GM18951 (cell line): ENCODE measurements at regions not wholly inside any gene's neighbourhood (a gene's known extent, or its start where the extent isn't known, plus 50 kb on each side); places are given as distances from the start of the nearest gene placed in this dataset.

ENCODE experiments used
- POLR2A ChIP-seq: IDR thresholded peaks from 4 replicates; pipeline ENCODE4 v1.6.1; 2011; ENCODE audit warnings: mild to moderate bottlenecking; ENCODE audit not compliant: insufficient read length, insufficient read depth; ENCODE audit errors: extremely low read depth
- in situ Hi-C: fragments of 300-500 bp; cut with MboI; formaldehyde crosslinking; loops from one replicate; pipeline ENCODE4 v1.12.0; 2022; ENCODE audit warnings: low sequenced_read_pairs, mixed read lengths, inconsistent platforms; ENCODE audit not compliant: unreplicated experiment

- in situ Hi-C loops: no loop called here
- no peak for TF ChIP-seq POLR2A
These were observed 758.1 kb downstream of the PRELID2 start for GRCh38 chr5:145077028-145077427.

GRCh38 chr5:145076040-145076439 lies 759.1 kb downstream of the PRELID2 start:
- in situ Hi-C loops: no loop called here

GRCh38 chr5:145072889-145073288 lies 762.3 kb downstream of the PRELID2 start:
- no peak for TF ChIP-seq POLR2A
- in situ Hi-C loops: no loop called here

More at GRCh38 chr5:145076040-145076439, 759.1 kb downstream of the PRELID2 start:
- TF ChIP-seq POLR2A: no peak

GRCh38 chr5:145068721-145069120 lies 766.4 kb downstream of the PRELID2 start:
- in situ Hi-C loops: no loop called here
- no peak for TF ChIP-seq POLR2A

GRCh38 chr5:145062280-145063062 lies 772.7 kb downstream of the PRELID2 start:
- in situ Hi-C loops: no loop called here
- no peak for TF ChIP-seq POLR2A

- no peak for TF ChIP-seq POLR2A
- in situ Hi-C loops: no loop called here
These were observed 778.3 kb downstream of the PRELID2 start for GRCh38 chr5:145056800-145057199.

- TF ChIP-seq POLR2A: no peak
- in situ Hi-C loops: no loop called here
These were observed 785.0 kb downstream of the PRELID2 start for GRCh38 chr5:145050181-145050580.

GRCh38 chr5:145044970-145045369 lies 790.2 kb downstream of the PRELID2 start:
- in situ Hi-C loops: no loop called here
- no peak for TF ChIP-seq POLR2A

GRCh38 chr5:145028626-145029025 lies 806.5 kb downstream of the PRELID2 start:
- in situ Hi-C loops: no loop called here
- TF ChIP-seq POLR2A: no peak

- in situ Hi-C loops: no loop called here
- TF ChIP-seq POLR2A: no peak
These were observed 807.9 kb downstream of the PRELID2 start for GRCh38 chr5:145027286-145027685.

GRCh38 chr5:145025775-145026174 lies 809.4 kb downstream of the PRELID2 start:
- TF ChIP-seq POLR2A: no peak
- in situ Hi-C loops: no loop called here

- in situ Hi-C loops: no loop called here
- TF ChIP-seq POLR2A: no peak
These were observed 820.0 kb downstream of the PRELID2 start for GRCh38 chr5:145015146-145015545.

GRCh38 chr5:145014109-145014508 lies 821.0 kb downstream of the PRELID2 start:
- in situ Hi-C loops: no loop called here
- TF ChIP-seq POLR2A: no peak

GRCh38 chr5:145010834-145011233 lies 824.3 kb downstream of the PRELID2 start:
- in situ Hi-C loops: no loop called here
- TF ChIP-seq POLR2A: no peak
